NCI-H446 (cell line): ENCODE measurements at regions not wholly inside any gene's neighbourhood (a gene's known extent, or its start where the extent isn't known, plus 50 kb on each side); places are given as distances from the start of the nearest gene placed in this dataset.

ENCODE experiments used
- DNase-seq, 2 experiments: peaks; one replicate each; lab custom pipeline; 2025; lab: John Stamatoyannopoulos, UW

GRCh38 chr4:38189445-38189844, 229.2 kb downstream of the PTTG2 start:
- DNase-seq: no peak

DNA sequence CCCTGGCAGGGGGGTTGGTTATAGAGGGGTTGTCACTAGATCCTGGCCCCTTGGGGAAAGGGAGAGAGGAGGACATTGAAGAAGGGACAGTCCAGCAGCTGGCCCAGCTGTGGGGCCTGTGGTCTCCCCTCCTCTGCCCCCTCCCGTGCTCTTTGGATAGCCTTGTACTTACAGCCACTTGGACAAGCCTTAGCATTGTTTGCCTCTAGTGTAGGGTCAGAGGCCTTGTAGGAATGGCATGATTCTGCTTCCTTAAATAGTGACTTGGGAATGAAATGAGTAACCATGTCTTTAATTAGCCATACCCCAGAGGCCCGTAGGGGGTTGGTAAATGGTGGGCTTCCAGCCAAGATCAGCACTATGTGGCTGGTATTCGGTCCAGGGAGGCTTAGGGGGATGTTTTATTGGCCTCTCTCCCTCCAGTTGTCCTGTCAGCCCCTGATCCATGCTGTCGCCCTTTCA, 230.6 kb downstream of the PTTG2 start:
- DNase-seq: peak in 1 of 2 experiments; percentile 19

- no peak for DNase-seq
Observed at GRCh38 chr4:38192516-38192915, 232.3 kb downstream of the PTTG2 start.

GRCh38 chr4:38193236-38193863, 233.2 kb downstream of the PTTG2 start:
- no peak for DNase-seq

- no peak for DNase-seq
Observed at GRCh38 chr4:38194047-38194602, 233.9 kb downstream of the PTTG2 start.

GRCh38 chr4:38195486-38195885, 235.3 kb downstream of the PTTG2 start:
- DNase-seq: no peak

GRCh38 chr4:38195911-38196310, 235.7 kb downstream of the PTTG2 start:
- DNase-seq: no peak

DNA sequence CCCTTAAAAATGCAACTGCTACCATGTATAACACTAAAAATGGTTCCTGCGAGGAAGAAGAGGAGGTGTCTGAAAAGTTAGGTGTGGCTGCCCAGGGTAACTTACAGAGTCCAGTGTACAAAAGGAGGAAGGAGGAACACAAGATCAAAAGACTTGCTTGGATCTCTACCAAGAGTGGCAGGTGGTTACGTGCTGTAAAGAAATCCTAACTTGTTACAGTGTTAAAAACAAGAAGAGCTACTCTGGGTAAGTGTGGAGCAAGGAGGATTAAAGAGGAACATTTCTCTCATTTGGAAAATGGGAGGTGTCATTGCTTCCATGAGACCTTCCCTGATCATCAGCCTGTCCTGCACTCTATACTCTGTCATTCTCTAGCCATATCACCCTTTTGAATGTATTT, 242.0 kb downstream of the PTTG2 start:
- no peak for DNase-seq

- no peak for DNase-seq
Observed at GRCh38 chr4:38203609-38204008, 243.4 kb downstream of the PTTG2 start.

DNA sequence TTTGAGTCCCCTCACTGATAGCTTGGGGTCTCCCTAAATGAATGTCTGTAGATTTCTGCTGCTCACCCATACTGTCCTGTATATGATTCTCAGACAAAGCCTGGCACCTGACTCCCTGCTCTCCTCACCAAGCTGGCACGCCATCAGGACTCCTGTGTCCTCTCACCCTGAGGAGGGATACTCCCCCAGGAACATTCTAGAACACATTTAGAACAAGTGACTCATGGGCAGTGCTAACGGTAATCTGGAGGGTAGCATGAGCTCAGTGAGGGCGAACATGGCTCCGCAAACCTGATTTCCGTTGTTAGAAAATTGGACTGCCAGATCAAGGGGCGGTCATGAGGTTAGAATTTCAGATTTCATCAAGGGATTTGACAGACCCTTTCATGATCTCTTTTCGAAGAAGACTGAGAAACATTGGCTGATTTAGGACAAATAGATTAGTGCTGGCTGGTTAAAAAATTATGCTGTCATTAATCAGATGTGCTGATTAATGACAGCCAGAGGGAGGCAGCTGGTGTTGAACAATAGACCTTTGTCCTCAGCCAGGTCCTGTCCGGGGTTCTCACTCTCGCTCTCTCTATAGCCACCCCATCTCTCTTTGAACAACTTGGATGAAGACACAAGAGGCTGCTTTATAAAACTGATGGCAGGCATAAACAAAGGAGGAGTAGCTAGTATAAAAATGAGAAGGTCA, 244.3 kb downstream of the PTTG2 start:
- peak in 1 of 2 experiments; percentile 24 for DNase-seq

DNA sequence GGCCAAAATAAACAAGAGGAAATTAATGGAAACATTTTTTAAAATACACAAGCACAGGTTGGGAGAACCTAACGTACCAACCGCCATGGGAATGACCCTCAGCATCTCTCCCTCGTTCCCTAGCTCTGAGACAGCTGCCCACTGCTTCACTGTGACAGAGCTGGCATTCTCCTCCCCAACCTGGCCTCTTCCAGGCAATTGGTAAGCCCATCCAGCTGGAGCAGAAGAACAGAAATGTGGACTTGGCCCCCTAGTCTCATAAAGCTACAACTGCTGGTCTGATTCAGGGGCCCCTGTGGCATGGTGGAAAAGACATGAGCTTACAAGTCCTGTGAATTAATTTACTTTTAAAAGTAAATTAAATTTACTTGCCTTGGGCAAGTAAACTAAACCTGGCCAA, 245.1 kb downstream of the PTTG2 start:
- peak in 1 of 2 experiments; percentile 26 for DNase-seq

- no peak for DNase-seq
Observed at GRCh38 chr4:38207110-38207457, 246.9 kb downstream of the PTTG2 start.

- no peak for DNase-seq
Observed at GRCh38 chr4:38209654-38210053, 249.5 kb downstream of the PTTG2 start.

GRCh38 chr4:38210396-38211114, 250.4 kb downstream of the PTTG2 start:
- DNase-seq: no peak

DNA sequence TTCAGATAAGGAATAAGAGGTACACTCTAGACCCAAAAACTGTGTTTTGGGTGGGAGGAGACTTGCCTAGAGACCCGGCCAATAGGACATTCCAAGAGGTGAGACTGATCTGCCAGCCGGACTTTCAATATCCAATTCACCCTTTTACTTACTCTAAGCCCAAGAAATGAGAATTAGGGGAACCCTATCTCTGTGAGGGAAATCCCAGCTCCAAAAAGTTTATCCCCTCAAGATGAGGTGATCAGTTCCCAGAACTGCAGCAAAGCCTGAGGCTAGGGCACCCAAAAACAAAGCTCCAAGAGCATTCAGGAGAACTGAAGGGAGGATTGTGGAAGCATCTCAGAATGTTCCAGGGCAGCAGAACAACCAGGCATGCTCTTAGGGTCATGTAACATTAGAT, 251.7 kb downstream of the PTTG2 start:
- no peak for DNase-seq

GRCh38 chr4:38213083-38213805, 253.0 kb downstream of the PTTG2 start:
- no peak for DNase-seq

DNA sequence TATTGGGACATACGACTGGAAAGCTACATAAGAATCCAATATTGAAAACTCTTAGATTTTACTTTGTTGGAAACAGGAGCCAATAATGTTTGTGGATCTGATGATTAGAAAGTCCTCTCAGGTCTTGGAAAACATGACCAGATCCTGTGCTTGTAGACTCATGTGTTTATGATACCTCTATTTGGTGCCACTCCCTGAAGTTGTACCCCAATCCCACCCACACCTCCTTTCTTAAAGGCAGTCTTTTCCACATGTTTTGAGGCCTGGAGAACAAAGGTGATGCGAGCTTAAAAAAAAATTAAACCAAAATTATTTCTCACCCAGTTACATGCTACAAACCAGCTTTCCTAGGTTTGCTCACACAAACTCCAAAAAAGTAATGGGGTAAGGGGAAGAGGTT, 262.7 kb downstream of the PTTG2 start:
- DNase-seq: no peak

DNA sequence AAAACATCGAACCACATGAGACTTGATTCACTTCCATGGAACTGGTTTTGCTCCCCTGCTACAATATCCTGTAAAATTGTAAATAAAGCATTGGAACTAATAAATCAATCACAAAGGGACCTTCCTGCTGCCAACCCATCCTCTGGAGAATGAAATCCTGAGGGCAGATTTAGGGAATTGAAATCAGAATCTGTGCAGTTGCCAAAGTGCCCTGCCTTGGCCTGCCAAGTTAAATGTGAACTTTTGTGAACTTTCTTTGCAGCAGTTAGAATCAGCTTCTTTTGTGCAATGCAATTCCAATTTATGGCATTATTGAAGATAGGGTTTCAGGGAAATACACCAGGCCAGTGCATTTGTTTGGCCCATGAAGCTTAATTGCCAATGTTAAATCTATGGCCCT, 263.1 kb downstream of the PTTG2 start:
- DNase-seq: peak in 1 of 2 experiments; percentile 54

DNA sequence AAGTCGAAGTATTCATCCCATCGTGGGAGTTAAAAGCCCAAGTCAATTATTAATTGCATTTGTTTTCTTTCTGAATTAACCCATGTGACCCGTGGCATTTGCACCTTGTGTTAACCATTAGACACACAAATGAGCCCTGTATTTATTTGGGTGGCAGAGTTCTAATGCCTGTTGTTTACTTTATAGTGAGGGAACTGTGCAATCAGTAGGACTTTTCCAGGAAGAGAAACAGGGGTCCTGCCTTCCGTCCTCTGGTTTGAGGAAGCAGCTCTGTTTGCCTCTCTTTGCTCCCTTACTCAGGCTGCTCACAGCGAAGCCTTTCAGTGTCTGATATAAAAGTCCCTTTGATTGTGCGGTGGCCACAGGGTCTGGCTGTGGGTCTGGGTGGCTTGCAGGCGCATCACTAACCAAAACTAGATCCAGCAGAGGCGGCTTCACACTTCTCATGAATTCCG, 263.6 kb downstream of the PTTG2 start:
- no peak for DNase-seq

DNA sequence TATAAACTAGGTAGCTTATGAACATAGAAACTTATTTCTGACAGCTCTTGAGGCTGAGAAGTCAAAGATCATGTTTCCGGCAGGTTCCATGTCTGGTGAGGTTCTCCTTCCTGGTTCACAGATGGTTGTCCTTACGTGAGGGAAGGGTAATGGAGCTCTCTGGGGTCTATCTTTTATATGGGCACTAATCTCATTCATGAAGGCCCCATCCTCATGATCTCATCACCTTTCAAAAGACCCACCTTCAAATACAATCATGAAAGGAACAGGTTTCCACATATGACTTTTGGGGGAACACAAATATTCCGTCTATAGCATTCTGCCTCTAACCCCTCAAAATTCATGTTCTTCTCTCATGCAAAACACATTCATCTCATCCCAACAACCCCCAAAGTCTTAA, 264.7 kb downstream of the PTTG2 start:
- DNase-seq: no peak

DNA sequence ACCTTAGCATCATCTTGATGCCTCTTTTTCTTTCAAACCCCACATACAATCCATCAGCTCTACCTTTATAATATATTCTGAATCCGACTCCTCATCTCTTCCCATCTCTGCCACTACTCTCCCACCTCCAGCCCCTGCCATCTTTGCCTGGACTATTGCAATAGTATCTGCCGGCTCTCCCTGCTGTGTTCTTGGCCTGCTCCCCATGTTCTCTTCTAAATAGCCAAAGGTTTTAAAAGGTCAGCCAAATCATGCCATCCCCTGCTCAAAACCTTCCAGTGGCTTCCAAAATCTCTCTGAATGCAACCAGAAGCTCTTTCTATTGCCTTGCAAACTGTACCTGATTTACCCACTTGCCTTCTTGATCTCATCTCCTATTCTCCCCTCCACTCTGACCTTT, 266.0 kb downstream of the PTTG2 start:
- DNase-seq: no peak
